SJSA1 (cell line): ENCODE measurements at regions not wholly inside any gene's neighbourhood (a gene's known extent, or its start where the extent isn't known, plus 50 kb on each side); places are given as distances from the start of the nearest gene placed in this dataset.
A peak's percentile ranks its signal among the peaks of the same experiment; 100 is the strongest.

Experiments
- DNase-seq, 2 experiments: peaks; one replicate each; pipeline ENCODE4 v3.0.0-alpha.2; 2015 to 2020; ENCODE audit warnings: low spot score in 2 of 2, low read depth in 1 of 2
- H3K27ac ChIP-seq: fragments of 250-450 bp; sonication (Bioruptor Pico); 2 replicates; pipeline ENCODE4 v1.5.1; 2020; ENCODE audit warnings: mild to moderate bottlenecking, moderate library complexity
- H3K27me3 ChIP-seq: fragments of 250-450 bp; sonication (Bioruptor Pico); replicated peaks from 2 replicates; pipeline ENCODE4 v1.5.1; 2020; ENCODE audit warnings: mild to moderate bottlenecking, moderate library complexity
- H3K36me3 ChIP-seq: fragments of 250-450 bp; sonication (Bioruptor Pico); 2 replicates; pipeline ENCODE4 v1.5.1; 2020; ENCODE audit warnings: mild to moderate bottlenecking
- H3K4me1 ChIP-seq: fragments of 250-450 bp; sonication (Bioruptor Pico); replicated peaks from 2 replicates; pipeline ENCODE4 v1.6.1; 2021; ENCODE audit warnings: mild to moderate bottlenecking
- H3K4me3 ChIP-seq: fragments of 250-450 bp; sonication (Bioruptor Pico); 2 replicates; pipeline ENCODE4 v1.5.1; 2020; ENCODE audit warnings: mild to moderate bottlenecking
- H3K9me3 ChIP-seq: fragments of 250-450 bp; sonication (Bioruptor Pico); replicated peaks from 2 replicates; pipeline ENCODE4 v1.5.1; 2020; ENCODE audit warnings: mild to moderate bottlenecking

DNA sequence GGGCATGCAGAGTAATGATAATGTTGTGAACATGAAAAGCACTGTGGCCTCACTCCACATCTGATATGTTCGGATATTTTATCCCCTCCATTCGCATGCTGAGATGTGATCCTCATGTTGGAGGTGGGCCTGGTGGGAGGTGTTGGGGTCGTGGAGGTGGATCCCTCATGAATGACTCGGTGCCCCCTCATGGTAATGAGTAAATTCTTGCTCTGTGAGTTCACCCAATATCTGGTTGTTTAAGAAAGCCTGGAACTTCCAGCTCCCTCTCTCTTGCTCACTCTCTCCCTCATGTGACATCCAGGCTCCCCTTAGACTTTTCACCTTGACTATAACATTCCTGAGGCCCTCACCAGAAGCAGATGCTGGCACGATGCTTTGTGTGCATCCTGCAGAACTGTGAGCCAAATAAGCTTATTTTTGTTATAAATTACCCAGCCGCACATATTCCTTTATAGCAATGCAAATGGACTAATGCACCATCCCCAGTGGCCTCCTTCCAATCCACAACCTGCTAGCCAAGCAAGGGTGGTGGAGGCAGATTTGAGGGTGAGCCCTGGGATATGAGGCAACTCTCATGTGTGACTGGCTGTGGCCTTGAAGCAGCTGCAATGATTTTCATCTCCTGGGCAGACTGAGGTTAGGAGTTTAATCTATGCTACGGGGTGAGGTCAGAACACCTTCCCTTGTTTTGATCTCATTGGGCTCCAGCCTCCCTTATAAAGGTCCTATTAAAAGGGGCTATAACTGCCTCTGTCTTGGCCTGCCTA, 276.5 kb downstream of the ETS1 start:
- H3K36me3 ChIP-seq: no peaks in the 10 kb centered on the region
- H3K27me3 ChIP-seq: no peaks in the 10 kb centered on the region
- no peaks in the 10 kb centered on the region for H3K4me1 ChIP-seq
- no peak overlapping the region for H3K27ac ChIP-seq
- H3K9me3 ChIP-seq: no peaks in the 10 kb centered on the region
- no peak overlapping the region for H3K4me3 ChIP-seq
- no peak for DNase-seq

DNA sequence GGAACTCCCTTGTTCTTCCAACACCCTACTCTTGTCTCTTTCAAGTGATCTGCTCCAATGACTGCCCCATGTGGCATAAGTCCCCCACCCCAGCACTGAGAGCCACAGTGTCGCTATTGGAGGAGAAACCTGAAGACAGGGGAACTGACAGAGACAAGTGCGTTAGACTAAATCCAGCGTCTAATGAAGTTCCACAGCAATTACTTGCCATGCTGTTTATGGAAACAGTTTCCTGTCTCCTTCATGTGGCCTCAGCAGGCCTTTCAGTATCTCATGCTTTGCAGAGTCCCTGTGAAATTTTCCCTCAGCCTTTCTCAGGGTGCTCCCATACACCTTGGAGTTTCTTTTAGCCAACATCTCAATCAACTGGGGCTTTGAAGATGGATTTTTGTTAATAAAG, 277.4 kb downstream of the ETS1 start:
- Histone ChIP-seq H3K4me3 (no peak overlapping the region), H3K27ac (no peak overlapping the region), H3K4me1 (no peaks in the 10 kb centered on the region), H3K27me3 (no peaks in the 10 kb centered on the region), H3K36me3 (no peaks in the 10 kb centered on the region), H3K9me3 (no peaks in the 10 kb centered on the region)
- DNase-seq: no peak

DNA sequence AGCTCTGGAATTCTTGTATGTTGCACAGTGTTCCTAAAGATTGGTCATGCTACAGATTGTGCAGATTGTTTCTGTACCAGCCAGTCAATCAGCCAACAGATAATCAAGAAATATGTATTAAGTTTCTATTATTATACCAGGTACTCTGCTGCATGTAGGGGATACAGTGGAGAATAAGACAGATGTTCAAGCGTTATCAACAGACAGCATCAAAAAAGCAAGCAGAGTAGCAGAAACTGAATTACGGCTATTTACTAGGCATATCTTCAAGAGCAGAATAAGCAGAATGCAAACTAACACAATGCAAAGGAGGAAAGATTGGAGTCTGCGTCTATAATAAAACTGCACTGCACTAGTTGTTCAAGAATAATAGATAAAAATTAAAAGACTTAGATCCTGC, 278.6 kb downstream of the ETS1 start:
- Histone ChIP-seq H3K4me1 (no peaks in the 10 kb centered on the region), H3K27ac (no peak overlapping the region), H3K27me3 (no peaks in the 10 kb centered on the region), H3K36me3 (no peaks in the 10 kb centered on the region), H3K4me3 (no peak overlapping the region), H3K9me3 (no peaks in the 10 kb centered on the region)
- DNase-seq: no peak

DNA sequence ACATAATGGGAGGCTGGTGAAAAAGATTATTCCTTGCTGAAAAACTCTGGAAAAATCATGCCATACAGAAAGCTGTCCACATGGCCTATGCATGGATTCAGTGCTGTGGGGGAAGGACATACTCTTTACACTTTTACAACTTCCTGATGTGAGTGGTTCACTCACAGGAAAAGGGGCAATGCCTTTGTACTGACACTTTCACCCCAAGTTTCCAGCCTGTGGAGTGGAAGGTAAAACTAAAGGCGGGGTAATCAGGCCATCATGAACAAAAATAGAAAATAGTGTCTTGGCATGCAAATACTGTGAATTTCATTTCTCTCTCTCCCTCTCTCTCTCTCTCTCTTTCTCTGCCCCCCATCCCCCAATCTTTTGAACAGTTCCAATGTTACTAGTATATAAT, 281.8 kb downstream of the ETS1 start:
- DNase-seq: no peak
- Histone ChIP-seq H3K4me3 (no peak overlapping the region), H3K27ac (no peak overlapping the region), H3K36me3 (no peaks in the 10 kb centered on the region), H3K9me3 (no peaks in the 10 kb centered on the region), H3K4me1 (no peaks in the 10 kb centered on the region), H3K27me3 (no peaks in the 10 kb centered on the region)

DNA sequence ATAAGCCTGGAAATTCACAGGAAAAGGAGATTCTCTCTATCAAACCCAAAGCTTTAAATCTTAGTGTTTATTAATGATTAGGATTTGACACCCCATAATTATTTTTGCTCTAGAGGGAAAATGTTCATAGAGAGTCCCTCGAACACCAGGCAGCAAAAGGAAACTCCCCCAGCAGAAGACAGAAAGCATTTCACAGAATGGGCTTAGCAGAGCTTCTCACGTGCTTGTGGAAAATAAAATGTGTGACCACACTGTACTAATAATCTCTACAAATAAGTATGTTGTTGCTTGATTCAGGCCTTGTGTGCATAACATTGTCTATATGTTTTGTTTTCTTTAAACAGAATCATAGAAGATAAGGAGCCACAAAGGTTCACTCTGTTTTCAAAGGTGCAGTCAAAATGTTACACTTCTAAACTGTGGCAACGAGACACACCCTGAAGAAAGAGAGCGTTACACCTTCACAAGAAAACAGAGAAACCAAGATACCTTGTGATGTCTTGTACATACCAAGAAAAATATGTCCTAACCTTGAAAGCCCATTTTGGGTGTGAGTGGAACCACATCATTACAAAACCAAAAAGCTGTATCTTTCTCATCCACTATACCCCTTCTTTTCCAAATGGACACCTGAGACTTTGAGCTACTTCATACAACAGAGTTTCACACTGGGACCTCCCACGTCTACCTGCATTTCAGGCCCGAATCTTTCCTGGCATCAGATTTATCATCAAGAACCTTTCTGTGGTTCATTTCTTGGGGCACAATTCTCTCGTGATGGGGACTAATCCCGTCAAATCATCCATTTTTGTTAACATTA, 282.5 kb downstream of the ETS1 start:
- no peak overlapping the region for H3K27ac ChIP-seq
- no peak overlapping the region for H3K4me3 ChIP-seq
- H3K9me3 ChIP-seq: no peaks in the 10 kb centered on the region
- no peaks in the 10 kb centered on the region for H3K36me3 ChIP-seq
- no peak for DNase-seq
- peaks cover under 1% of the 10 kb centered on the region for H3K4me1 ChIP-seq
- no peaks in the 10 kb centered on the region for H3K27me3 ChIP-seq

DNA sequence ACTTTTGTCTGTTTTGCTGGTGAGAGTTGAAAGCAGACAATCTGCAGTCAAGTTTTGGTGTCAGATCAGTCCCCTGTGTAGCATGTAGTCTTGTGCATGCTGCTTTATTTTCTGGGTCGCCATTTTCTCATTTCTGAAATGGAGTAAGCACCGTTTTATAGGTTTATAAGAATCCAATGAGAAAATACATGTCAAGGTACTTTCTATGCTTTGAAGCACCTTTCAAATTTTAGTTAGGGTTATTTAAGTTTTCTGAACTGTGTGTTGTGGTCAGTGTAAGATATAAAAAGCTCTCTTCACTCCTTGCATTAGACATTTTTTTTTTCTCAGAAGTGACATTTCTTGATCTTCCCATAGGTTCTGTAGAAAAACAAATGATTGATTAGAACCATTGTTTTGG, 283.2 kb downstream of the ETS1 start:
- no peaks in the 10 kb centered on the region for H3K27me3 ChIP-seq
- H3K27ac ChIP-seq: no peak overlapping the region
- H3K9me3 ChIP-seq: no peaks in the 10 kb centered on the region
- DNase-seq: no peak
- no peak overlapping the region for H3K4me3 ChIP-seq
- H3K4me1 ChIP-seq: peaks cover 8% of the 10 kb centered on the region
- no peaks in the 10 kb centered on the region for H3K36me3 ChIP-seq

DNA sequence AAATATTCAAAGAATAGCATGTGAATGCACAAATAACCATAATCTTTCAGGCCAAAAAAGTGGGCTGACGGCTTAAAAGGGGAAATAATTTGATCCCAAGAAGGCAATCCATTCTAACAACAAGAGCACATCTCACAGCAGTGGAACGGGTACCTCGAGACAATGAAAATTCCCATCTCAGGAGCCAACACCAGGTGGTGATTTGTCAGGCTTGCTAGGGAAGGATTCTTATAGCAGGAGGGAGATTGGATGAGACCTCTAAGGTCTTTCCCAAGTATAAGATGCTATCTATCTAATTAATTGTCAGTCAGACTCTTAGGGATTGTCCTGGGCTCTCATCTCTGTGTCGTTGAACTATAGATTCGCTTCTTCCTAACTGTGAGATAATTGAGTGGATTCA, 284.0 kb downstream of the ETS1 start:
- no peaks in the 10 kb centered on the region for H3K36me3 ChIP-seq
- no peaks in the 10 kb centered on the region for H3K9me3 ChIP-seq

DNA sequence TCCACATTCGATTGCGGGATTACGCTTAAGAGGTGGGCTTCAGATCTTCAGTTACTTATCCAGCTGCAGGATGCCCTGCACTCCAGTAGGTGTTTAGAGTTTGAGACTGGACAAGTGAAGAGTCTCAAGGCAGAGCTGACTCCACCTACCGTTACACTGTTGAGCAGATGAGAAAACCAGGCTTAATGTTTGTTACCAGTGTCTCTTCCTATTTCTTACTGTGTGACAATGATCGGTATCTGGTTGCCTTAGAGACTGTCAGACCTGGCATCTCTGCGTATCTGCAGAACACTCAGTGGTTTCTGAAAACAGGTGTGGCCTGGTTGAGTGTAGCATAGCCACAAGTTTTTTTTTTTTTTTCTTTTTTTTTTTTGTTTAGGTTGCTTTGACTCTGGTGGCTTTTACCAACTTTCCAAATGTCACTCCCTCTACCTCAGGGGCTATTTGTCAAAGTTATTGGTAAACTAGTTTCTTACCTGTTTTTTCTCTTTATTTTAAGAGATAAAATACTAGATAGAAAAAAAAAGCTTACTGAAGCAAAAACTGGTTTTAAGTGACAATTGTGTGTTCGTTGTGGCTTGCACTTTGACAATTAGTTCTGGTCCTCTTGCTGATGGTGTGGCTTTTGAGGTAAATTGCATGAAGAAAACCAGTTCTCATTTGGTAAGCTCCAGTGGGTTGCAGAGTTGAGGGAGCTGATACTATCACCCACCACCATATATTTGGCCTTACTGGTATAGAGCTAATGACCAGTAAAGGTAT, 284.8 kb downstream of the ETS1 start:
- Histone ChIP-seq H3K36me3 (no peaks in the 10 kb centered on the region), H3K4me1 (peaks cover 24% of the 10 kb centered on the region), H3K9me3 (no peaks in the 10 kb centered on the region), H3K4me3 (no peak overlapping the region), H3K27ac (no peak overlapping the region), H3K27me3 (no peaks in the 10 kb centered on the region)
- no peak for DNase-seq

More for the DNA sequence above, 284.0 kb downstream of the ETS1 start:
- no peak for DNase-seq
- Histone ChIP-seq H3K4me1 (peaks cover 16% of the 10 kb centered on the region), H3K27ac (no peak overlapping the region), H3K4me3 (no peak overlapping the region), H3K27me3 (no peaks in the 10 kb centered on the region)

DNA sequence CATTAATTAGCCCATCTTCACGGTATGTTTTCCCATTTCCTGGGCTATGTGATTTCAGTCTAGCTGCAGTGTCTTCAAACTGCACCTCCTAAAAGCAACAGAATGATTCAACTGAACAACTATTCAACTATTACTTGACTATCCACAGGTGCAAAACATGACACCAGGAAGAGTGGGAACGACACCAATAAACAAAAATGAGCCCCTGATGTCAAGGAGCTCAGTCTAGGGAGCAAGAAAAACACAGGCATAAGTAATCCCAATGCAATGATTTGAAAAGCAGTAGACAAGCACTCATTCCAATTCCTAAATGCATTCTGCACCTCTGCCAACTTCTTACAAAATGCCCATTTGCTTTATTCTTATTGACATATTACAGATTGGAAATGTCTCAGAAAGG, 285.6 kb downstream of the ETS1 start:
- no peak overlapping the region for H3K4me3 ChIP-seq
- H3K9me3 ChIP-seq: no peaks in the 10 kb centered on the region
- no peaks in the 10 kb centered on the region for H3K36me3 ChIP-seq
- H3K27ac ChIP-seq: no peak overlapping the region
- no peaks in the 10 kb centered on the region for H3K27me3 ChIP-seq
- H3K4me1 ChIP-seq: peaks cover 32% of the 10 kb centered on the region
- DNase-seq: no peak

DNA sequence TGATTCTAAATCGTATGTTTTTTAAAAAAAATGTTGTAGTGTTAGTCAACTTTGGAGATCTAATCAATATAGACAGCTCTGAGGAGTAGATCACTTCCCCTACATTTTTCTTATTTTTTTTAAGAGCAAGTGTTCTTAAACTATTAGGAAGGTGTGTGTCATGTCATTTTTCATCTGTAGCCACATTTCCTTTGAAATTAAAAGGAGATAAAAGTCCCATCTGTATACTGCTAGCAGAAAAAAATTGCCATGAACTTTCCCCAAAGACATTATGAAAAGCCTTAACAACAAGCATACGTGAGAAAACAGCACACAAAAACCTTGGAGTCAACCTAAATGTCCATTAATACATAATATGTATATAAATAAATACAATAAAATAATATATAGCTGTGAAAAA, 286.6 kb downstream of the ETS1 start:
- Histone ChIP-seq H3K9me3 (no peaks in the 10 kb centered on the region), H3K4me1 (peaks cover 40% of the 10 kb centered on the region), H3K36me3 (no peaks in the 10 kb centered on the region), H3K27ac (no peak overlapping the region), H3K27me3 (no peaks in the 10 kb centered on the region), H3K4me3 (no peak overlapping the region)
- no peak for DNase-seq

DNA sequence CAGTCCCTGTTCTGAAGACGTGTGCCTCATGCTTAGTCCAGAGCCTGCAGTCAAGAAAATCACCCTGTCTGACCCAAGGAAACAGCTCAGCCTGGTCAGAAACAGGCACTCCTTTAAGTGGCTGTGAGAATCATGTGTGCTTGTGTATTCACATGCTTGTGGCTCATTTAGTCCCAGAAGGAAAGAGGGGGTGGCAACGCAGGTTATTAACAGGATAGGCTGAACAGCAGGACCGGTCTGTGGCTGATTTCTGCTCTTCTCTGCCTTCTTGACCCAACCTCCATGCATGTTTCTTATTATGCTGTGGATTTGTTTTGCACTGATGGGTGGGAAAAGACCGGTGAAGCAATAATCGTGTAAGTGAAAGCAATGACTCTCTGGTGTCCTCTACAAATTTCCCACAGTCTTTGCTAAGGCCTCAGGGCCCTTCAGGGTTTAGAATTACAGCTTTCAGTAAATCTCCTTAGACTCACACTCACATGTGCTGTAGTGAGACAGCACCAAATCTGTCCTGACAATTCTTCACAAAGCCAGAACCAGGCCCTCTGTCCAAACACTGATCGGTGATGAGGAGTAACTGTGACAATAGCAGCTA, 288.1 kb downstream of the ETS1 start:
- Histone ChIP-seq H3K4me3 (no peak overlapping the region), H3K27ac (peak overlapping the region; percentile 82), H3K4me1 (peaks cover 53% of the 10 kb centered on the region), H3K9me3 (no peaks in the 10 kb centered on the region), H3K36me3 (no peaks in the 10 kb centered on the region), H3K27me3 (no peaks in the 10 kb centered on the region)
- DNase-seq: peak in 1 of 2 experiments; percentile 41

DNA sequence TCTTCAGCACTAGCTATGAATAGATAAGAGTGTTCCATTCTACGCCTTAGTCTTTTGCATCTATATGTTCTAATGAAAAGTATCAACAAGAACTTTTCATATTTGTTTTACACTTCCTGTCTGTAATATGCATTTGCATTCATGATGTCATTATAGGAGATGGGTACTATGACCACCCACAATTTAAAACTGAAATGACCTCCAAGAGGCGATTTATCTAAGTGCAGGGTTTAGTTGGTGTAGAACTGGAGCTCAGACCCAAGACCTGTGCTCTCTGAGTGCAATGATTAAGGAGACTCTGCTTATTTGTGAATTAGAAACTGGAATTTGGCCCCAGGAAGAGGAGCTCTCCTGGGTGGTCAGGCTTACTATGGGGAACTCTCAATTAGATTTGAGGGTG, 289.1 kb downstream of the ETS1 start:
- H3K27ac ChIP-seq: peak overlapping the region; percentile 82
- DNase-seq: peak; percentile 35 to 63
- H3K27me3 ChIP-seq: no peaks in the 10 kb centered on the region

DNA sequence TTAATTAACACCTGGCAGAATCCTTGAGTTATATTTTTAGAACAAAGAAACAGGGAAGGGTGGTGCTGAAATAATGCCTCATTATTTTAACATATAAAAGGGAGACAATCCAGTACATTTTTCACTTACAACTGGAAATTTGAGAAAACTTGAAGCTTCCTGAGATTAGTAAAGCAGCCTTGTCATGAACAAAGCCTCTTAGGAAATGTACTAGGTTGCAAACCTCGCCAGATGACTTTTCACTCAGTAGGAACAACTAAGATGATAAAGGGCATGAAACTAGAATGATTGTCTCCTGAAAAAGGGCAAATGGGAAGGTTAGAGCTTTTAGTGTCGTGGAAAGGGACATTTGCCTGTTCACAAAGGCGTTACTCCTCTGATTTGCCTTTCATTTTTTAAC, 289.6 kb downstream of the ETS1 start:
- H3K9me3 ChIP-seq: no peaks in the 10 kb centered on the region
- H3K4me3 ChIP-seq: no peak overlapping the region
- H3K4me1 ChIP-seq: peaks cover 62% of the 10 kb centered on the region
- DNase-seq: no peak
- H3K27me3 ChIP-seq: no peaks in the 10 kb centered on the region
- no peaks in the 10 kb centered on the region for H3K36me3 ChIP-seq
- peak overlapping the region; percentile 82 for H3K27ac ChIP-seq

More for the DNA sequence above, 289.1 kb downstream of the ETS1 start:
- Histone ChIP-seq H3K4me3 (no peak overlapping the region), H3K36me3 (no peaks in the 10 kb centered on the region), H3K9me3 (no peaks in the 10 kb centered on the region), H3K4me1 (peaks cover 62% of the 10 kb centered on the region)
